Fibroblast of lung (primary cell): ENCODE measurements at regions not wholly inside any gene's neighbourhood (a gene's known extent, or its start where the extent isn't known, plus 50 kb on each side); places are given as distances from the start of the nearest gene placed in this dataset.
"Not testable (repeated sequence)": the region's sequence is repeated elsewhere in the genome, so short reads cannot be mapped to it uniquely, and the experiment has no call there.

Experiments used
- DNase-seq, 2 donors: peaks; one replicate each; pipeline versions ENCODE4 v3.0.0 to v3.0.0-alpha.2; 2010; ENCODE audit warnings: low read depth in 2 of 2
- H2AFZ ChIP-seq: 2 replicates; pipeline ENCODE4 v1.5.1; 2012; ENCODE audit warnings: low read length, control low read depth, inconsistent platforms
- H3K27ac ChIP-seq: 2 replicates; pipeline ENCODE4 v1.5.1; 2011; ENCODE audit warnings: low read length, control low read depth; ENCODE audit not compliant: insufficient read depth
- H3K27me3 ChIP-seq: 2 replicates; pipeline ENCODE4 v1.5.1; 2011; ENCODE audit warnings: mild to moderate bottlenecking, low read length; ENCODE audit not compliant: control insufficient read depth, insufficient read depth
- H3K36me3 ChIP-seq: 2 replicates; pipeline ENCODE4 v1.5.1; 2011; ENCODE audit warnings: low read length; ENCODE audit not compliant: control insufficient read depth, insufficient read depth
- H3K4me1 ChIP-seq: 2 replicates; pipeline ENCODE4 v1.5.1; 2011; ENCODE audit warnings: low read length; ENCODE audit not compliant: control insufficient read depth, insufficient read depth; ENCODE audit errors: extremely low read depth
- H3K4me2 ChIP-seq: 2 replicates; pipeline ENCODE4 v1.5.1; 2011; ENCODE audit warnings: low read length, control low read depth; ENCODE audit not compliant: insufficient read depth; ENCODE audit errors: extremely low read depth
- H3K4me3 ChIP-seq, 4 experiments: fragments of 200-600 bp in 1 of 4; sonication (generic) in 1 of 4; replicated peaks in 1 of 4; 2 replicates each; pipeline ENCODE4 v1.5.1; 2011 to 2016; ENCODE audit warnings: low read length in 4 of 4, low read depth in 3 of 4, mild to moderate bottlenecking in 3 of 4, control low read depth in 2 of 4, inconsistent platforms in 1 of 4, mixed read lengths in 1 of 4; ENCODE audit not compliant: insufficient read depth in 1 of 4; ENCODE audit errors: control extremely low read depth in 1 of 4
- H3K79me2 ChIP-seq: 2 replicates; pipeline ENCODE4 v1.5.1; 2012; ENCODE audit warnings: mild to moderate bottlenecking, low read length, inconsistent platforms; ENCODE audit not compliant: control insufficient read depth, insufficient read depth
- H3K9ac ChIP-seq: 2 replicates; pipeline ENCODE4 v1.5.1; 2011; ENCODE audit warnings: mild to moderate bottlenecking, low read length, control low read depth; ENCODE audit not compliant: insufficient read depth
- H3K9me3 ChIP-seq: 2 replicates; pipeline ENCODE4 v1.5.1; 2012; ENCODE audit warnings: low read depth, low read length; ENCODE audit not compliant: control insufficient read depth, insufficient read depth
- H4K20me1 ChIP-seq: 2 replicates; pipeline ENCODE4 v1.5.1; 2011; ENCODE audit warnings: low read length; ENCODE audit not compliant: control insufficient read depth, insufficient read depth; ENCODE audit errors: extremely low read depth
- EZH2 ChIP-seq: IDR thresholded peaks from 2 replicates; pipeline ENCODE4 v1.5.1; 2012; ENCODE audit warnings: low read length, control low read depth, mild to moderate bottlenecking; ENCODE audit errors: missing control alignments
- TF ChIP-seq, protein P1 (sequence below), 2 donors: IDR thresholded peaks in 1 of 2; conservative IDR thresholded peaks in 1 of 2; 1 replicate in 1 of 2; 2 replicates in 1 of 2; pipeline ENCODE4 v1.5.1; 2011 to 2012; ENCODE audit warnings: low read length in 2 of 2, control low read depth in 1 of 2, inconsistent platforms in 1 of 2, low read depth in 1 of 2, mild to moderate bottlenecking in 1 of 2

DNA sequence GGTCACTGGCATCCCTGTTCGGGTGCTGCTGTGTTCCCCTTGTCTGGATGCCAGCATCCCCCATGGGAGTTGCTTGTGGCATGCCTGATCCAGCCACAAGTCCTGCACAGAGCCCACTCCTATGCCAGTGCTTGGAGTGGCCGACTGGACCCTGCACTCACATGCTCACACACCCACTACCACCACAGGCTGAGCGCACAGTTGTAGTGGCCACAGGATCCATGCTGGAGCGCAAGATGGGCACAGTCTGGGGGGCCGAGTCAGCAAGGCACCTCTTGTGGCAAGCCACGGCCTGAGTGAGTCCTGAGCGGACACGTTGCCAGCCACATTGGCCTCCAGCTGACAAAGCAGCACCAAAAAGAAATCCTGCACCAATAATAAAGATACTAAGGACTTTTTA, 661.6 kb upstream of the TMPRSS15 start:
- Histone ChIP-seq H3K27me3 (no peaks in the 10 kb centered on the region), H3K9ac (no peak overlapping the region), H3K4me1 (no peaks in the 10 kb centered on the region), H2AFZ (no peak overlapping the region), H3K9me3 (no peaks in the 10 kb centered on the region), H4K20me1 (no peaks in the 10 kb centered on the region), H3K36me3 (no peaks in the 10 kb centered on the region), H3K79me2 (no peaks in the 10 kb centered on the region), H3K4me2 (no peak overlapping the region), H3K4me3 (no peak overlapping the region), H3K27ac (no peak overlapping the region)
- DNase-seq, result no peak
- TF ChIP-seq EZH2, result no peak
- TF ChIP-seq, protein P1, sequence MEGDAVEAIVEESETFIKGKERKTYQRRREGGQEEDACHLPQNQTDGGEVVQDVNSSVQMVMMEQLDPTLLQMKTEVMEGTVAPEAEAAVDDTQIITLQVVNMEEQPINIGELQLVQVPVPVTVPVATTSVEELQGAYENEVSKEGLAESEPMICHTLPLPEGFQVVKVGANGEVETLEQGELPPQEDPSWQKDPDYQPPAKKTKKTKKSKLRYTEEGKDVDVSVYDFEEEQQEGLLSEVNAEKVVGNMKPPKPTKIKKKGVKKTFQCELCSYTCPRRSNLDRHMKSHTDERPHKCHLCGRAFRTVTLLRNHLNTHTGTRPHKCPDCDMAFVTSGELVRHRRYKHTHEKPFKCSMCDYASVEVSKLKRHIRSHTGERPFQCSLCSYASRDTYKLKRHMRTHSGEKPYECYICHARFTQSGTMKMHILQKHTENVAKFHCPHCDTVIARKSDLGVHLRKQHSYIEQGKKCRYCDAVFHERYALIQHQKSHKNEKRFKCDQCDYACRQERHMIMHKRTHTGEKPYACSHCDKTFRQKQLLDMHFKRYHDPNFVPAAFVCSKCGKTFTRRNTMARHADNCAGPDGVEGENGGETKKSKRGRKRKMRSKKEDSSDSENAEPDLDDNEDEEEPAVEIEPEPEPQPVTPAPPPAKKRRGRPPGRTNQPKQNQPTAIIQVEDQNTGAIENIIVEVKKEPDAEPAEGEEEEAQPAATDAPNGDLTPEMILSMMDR (conservative IDR thresholded peaks at IDR 0.05 in 1 of 2, IDR thresholded peaks at IDR 0.05 in 1 of 2; ENCODE audit: low read depth in 1 of 2, low read length in 2 of 2), result no peak

DNA sequence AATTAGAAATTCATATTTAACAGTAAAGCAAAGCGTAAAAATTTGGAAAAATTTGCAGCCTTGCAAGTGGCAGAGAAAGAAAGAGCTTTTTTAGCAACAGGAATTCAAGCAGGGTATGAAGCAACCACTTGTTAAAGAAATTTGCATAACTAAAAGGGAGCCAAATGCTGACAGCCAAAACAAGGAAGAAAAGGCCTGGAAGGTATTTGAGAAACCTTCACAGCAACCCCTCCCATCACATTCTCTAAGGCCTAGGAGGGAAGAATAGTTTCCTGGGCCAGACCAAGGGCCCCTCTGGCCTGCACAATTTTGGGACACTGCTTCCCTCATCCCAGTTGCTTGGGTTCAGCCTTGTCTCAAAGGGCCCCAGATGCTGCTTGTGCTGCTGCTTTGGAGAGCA, 672.4 kb upstream of the TMPRSS15 start:
- no peaks in the 10 kb centered on the region for H3K27me3 ChIP-seq
- no peak overlapping the region for H3K27ac ChIP-seq
- no peak overlapping the region for H3K4me2 ChIP-seq
- no peaks in the 10 kb centered on the region for H3K79me2 ChIP-seq
- H3K9me3 ChIP-seq, result no peaks in the 10 kb centered on the region
- no peaks in the 10 kb centered on the region for H3K4me1 ChIP-seq
- H3K36me3 ChIP-seq, result no peaks in the 10 kb centered on the region
- TF ChIP-seq, protein P1 (conservative IDR thresholded peaks at IDR 0.05 in 1 of 2, IDR thresholded peaks at IDR 0.05 in 1 of 2; ENCODE audit: low read depth in 1 of 2, low read length in 2 of 2), result no peak
- DNase-seq, result no peak
- H4K20me1 ChIP-seq, result no peaks in the 10 kb centered on the region
- no peak overlapping the region for H2AFZ ChIP-seq
- H3K4me3 ChIP-seq, result no peak overlapping the region
- no peak overlapping the region for H3K9ac ChIP-seq

DNA sequence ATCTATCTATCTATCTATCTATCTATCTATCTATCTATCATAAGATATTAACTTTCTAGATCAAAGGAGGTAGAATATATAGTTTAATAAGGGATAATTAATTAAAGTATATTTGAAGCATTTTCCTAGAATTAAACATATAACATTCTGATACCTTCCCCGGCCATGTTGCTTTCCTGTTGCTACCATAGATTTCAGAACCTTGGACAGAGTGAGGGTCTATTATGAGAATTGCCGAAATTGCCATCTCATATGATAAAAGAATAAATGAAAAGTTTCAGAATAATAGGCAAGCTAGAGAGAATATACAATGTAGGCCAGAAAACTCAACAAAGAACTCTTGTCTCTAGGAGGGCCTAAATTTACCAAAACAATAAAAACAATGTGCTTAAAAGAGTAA, 706.1 kb upstream of the TMPRSS15 start:
- Histone ChIP-seq H4K20me1 (no peaks in the 10 kb centered on the region), H3K9me3 (no peaks in the 10 kb centered on the region), H3K4me2 (no peak overlapping the region), H3K27ac (no peak overlapping the region), H3K9ac (no peak overlapping the region), H3K4me1 (no peaks in the 10 kb centered on the region), H3K4me3 (no peak overlapping the region), H3K27me3 (no peaks in the 10 kb centered on the region), H3K36me3 (no peaks in the 10 kb centered on the region), H3K79me2 (no peaks in the 10 kb centered on the region), H2AFZ (no peak overlapping the region)
- DNase-seq, result no peak
- no peak for TF ChIP-seq EZH2
- TF ChIP-seq, protein P1 (conservative IDR thresholded peaks at IDR 0.05 in 1 of 2, IDR thresholded peaks at IDR 0.05 in 1 of 2; ENCODE audit: low read depth in 1 of 2, low read length in 2 of 2), result no peak

DNA sequence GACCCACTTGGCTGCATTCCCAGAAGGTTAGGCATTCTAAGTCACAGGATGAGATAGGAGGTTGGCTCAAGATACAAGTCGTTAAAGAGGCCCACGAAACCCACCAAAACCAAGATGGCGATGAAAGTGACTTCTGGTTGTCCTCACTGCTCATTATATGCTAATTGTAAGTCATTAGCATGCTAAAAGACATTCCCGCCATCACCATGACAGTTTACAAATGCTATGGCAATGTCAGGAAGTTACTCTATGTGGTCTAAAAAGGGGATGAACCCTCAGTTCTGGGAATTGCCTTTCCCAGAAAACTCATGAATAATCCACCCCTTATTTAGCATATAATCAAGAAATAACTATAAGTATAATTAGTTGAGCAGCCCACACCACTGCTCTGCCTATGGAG, 715.7 kb upstream of the TMPRSS15 start:
- H3K79me2 ChIP-seq, H3K27ac ChIP-seq, H3K27me3 ChIP-seq, DNase-seq, H3K4me2 ChIP-seq, H4K20me1 ChIP-seq, H3K4me3 ChIP-seq, H3K4me1 ChIP-seq, H3K36me3 ChIP-seq, H3K9me3 ChIP-seq, H2AFZ ChIP-seq, H3K9ac ChIP-seq: not testable (repeated sequence)
